HG03108 (cell line): ENCODE measurements at regions not wholly inside any gene's neighbourhood (a gene's known extent, or its start where the extent isn't known, plus 50 kb on each side); places are given as distances from the start of the nearest gene placed in this dataset.
"Not testable (repeated sequence)": the region's sequence is repeated elsewhere in the genome, so short reads cannot be mapped to it uniquely, and the experiment has no call there.

Experiments
- ATAC-seq: cut with Tn5 transposase; IDR thresholded peaks from one replicate; pipeline ENCODE4 v1.9.1; 2021; ENCODE audit warnings: moderate library complexity; ENCODE audit not compliant: unreplicated experiment

DNA sequence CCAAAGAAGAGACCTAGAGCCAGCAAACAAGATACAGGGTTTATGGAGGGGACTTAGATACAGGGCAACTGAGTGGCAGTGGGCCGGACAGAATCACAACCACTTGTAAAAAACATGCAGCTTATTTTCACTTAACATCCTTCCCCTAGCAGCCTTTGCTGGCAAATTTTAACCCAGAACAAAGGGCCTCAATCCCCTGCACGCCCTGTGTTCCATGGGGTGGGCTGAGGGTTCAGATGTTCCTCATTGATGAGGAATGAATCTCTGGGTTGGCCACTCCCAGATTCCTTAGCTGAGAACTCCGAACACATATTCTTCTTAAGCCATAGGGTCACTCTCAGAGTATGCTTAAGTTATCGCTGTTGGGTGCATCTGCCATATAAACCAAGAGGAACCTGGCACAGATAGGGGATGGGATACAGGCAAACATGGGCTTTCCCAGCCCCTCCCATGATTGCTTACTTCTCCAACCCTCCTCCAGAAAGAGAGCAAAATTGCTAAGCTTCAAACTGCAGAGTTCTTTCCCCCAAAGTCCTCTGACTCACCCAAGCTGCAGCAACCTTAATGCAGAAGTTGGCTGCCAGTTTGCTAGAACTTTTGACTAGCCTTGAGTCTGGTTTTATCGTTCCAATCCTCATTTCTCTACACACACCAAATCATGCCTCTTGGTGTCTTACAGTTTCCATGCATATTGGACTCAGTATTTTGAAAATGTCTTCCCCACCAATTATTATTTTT lies 146.9 kb downstream of the CD47 start:
- ATAC-seq = no peak

DNA sequence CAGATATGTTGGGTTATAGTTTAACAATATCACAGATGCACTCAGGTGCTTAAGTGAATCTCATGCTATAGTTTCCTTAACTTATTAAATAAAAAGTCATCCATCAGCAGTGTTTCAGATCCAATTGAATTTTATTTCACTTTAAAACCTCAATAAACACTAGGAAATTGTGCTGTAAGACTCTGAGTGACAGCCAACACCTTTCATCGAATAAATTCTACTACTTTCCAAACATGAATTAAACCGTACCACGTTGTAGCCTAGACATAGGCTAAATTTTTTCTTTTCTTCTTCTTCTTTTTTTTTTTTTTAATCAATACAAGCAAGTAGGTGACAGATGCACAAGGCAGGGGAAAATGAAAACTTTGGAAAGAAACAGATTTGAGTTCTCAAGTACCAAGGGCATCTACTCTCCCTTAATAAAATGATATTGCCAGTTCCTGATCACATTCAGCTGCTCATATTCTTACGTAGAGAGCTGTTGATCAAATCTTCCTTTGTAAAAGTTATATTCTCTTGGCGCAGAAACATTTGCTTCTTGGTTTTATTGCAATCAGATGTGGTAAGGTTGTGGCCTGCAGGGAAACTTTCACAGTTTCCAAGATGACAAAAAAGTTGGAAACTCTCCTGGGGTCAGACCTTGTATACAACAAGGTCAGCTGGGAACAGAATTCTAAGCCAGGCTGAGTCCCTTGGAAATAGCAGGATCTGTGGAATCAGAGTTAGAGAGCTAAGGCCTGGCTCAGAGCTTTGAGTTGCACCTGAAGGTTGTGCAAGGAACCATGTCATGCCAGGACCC lies 147.7 kb downstream of the CD47 start:
- ATAC-seq = no peak

DNA sequence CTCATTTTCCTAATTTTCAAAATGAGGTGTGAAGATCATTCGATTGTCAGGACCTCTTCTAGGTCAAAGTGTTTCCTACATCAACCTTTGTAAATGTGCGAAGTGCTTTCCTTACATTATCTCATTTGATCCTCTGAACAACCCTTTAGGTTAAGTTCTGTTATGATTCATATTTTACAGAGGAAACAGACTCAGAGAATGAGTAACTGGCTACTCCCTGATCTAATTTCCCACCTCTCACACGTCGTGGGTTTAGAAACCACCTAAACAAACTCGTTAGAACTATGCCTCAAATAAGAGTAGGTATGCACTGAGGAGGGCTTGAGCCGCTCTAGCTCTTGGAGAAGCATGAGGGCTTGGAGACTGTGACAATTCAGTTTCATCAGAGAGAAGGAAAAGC lies 148.6 kb downstream of the CD47 start:
- no peak for ATAC-seq

DNA sequence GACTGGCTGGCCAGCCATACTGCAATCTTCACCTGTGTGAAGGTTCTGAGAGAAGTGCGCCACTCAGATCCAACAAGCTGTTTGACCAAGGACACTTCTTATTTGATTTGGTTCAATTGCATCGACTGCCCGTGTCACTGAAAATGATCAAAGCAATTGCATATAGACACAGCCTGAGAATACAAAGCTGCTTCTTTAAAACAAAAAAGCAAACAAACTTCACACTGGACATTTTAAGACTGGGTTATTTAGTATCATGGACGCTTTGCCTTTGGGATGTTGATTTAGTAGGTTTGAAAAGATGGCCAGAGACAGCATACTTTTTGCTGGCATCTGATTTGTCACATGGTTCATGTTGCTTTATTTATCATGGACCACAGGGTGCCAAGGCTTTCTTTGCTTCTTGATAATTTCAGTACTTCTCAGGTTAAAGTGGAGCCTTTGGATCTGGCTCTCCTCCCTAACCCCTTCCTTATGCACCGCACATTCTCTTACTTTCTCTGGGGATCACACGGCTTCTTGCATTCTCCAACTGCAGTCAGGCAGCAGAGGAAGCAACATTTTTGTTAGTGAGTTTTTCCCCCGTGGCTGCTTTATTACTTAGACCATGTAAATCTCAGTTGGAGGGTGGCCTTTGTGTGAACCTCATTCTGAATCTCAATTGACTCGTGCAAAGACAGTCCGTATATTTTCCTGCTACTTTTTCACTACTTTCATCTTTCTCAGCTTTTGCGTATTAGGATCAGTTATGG lies 151.0 kb downstream of the CD47 start:
- no peak for ATAC-seq

DNA sequence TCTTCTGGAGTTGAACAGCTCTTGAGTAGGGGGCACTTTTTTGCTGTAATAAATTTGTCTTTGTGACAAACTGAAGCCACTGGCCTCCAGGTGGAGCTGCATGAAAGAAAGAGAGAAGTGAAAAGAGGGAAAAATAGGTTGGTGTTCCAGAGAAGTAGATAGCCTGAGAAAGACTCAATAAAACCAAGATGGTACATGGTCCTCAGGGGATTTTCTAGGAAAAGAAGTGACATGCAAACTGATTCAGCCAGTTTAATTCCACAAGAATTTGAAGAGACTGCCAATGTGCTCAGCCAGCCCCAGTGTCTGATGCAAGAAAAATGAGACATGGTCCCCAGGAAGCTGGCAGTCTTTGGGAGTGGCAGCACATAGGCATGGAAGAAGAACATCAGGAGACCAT lies 152.7 kb downstream of the CD47 start:
- ATAC-seq = no peak

DNA sequence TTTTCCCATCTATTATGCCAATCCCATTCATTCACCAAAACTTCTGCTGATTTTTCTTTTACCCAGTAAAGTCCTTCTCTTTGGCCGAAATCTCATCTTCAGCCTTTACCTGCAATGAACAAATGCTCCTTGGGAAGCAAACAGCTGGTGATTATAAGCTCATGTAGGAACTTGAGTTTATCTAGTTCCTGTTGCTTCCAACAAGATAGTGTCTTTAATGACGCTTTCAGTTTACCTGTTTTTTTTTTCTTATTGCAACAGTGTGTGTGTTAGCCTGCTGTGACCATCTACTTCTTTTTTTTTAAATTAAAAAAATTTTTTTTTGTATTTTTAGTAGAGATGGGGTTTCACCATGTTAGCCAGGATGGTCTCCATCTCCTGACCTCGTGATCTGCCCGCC lies 156.0 kb downstream of the CD47 start:
- ATAC-seq = no peak

DNA sequence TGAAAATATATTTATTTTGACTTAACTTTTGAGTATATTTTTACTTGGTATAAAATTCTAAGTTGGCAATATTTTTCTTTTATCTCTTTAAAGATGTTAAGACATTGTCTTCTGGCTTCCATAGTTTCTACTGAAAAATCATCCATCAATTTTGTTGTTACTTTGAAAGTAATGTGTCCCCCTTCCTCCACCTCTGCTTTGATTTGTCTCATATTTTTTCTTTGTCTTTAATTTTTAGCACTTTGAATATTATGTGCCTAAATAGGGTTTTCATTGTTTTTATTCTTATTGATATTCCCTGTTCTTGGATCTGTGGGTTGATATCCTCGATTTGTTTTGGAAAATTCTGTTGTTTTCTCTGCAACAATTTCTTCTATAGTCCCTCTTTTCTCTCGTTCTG lies 157.4 kb downstream of the CD47 start:
- ATAC-seq = no peak

DNA sequence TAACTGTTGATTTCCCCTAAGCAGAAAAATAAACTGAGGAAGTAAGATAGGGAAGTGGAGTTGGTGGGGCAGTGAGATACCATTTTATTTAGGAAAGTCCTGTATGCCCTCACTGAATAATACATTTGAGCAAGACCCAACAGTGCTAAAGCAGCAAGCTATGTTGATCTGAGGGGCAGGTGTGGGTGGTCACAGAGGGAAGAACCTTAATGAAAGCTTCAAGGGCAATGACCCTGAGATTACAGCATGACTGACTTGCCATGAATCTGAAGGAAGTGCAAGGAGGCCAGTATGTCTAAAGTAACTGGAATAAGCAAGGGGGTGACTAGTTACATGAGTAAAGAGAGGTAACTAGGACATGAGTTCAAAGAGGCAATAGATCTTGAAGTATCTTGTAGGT lies 159.5 kb downstream of the CD47 start:
- ATAC-seq = no peak

DNA sequence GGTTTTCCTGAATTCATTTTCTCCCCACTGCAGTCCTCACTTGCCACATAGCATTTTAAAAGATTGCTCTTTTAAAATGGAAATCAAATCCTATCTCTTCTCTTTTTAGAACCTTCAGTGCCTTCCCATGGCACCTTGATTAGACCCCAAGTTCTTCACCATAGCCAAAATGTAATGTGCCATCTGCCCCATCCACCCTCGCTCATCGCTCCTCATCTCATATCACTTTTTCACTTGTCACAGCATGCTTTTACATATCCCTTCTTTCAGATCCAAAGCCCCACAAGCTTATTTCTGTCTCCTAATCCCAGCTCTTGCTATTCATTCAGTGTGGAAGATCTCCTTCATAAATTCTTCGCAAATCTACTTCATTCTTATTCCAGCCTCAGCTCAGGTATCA lies 161.7 kb downstream of the CD47 start:
- ATAC-seq = no peak

DNA sequence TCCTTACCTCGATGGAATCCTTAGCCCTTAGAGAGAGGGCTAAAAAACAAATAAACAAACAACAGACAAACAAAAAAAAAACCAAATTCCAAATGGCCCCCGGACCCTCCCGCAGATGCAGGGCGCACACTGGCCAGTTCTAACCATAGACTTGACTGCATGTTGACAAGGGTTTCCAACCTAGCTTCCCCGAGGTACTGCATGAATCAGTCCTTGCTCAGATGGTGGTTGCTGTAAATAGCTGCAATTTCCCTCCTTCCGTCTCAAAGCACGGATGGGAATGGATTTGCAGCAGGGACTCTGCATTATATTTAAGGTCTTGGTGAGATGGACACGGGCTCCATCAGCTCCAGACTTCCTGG lies 162.8 kb downstream of the CD47 start:
- ATAC-seq = no peak

DNA sequence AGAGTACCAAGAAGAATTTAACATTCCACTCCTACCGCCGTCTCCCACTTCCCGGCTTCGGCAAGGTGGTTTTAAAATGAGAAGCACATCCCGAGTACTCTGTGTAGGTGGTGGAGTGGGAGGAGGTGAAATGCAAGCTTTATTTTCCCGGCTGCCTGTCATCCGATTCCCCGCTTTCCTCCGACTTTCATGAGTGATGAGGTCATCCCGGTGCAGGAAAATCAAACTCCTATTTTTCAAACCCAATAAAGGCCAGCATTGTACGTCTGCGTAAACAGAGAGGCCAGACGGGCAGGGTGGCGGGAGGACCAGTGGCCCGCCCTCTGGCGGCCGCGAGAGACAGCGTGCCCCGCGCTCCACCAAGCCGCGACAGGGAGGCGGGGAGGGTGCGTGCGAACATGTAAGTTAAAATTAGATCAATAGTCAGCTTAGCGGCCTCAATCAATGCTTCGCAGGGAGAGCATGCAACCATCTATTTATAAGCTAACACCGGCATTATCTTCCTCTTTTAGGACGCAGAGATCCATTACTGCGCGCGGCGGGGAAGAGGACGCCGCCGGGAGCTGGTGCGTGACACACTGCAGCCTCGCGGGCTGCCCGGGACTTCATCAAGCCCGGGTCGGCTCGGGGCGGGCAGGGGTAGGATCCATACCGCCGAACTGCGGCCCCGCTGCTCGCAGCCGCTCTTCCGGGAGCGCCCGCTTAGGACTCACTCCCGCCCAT lies 163.3 kb downstream of the CD47 start:
- peak; percentile 85 for ATAC-seq

DNA sequence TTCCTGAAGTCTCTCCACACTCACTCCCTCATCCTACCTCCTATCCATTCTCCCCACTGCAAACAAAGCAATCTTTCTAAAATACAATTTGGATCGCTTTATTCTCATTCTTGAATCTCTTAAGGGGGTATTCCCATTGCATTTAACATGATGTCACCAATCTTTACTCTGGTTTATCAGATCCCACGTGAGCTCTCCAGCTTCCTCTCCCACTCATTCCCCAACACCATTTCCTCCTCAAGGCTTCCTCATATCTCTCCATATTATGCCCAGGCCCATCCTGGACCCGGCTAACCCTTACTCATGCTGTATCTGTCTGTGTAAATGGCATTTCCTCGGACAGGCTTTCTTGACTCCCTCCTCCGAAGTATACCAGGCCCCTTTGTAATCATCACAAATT lies 165.0 kb downstream of the CD47 start:
- ATAC-seq = no peak

DNA sequence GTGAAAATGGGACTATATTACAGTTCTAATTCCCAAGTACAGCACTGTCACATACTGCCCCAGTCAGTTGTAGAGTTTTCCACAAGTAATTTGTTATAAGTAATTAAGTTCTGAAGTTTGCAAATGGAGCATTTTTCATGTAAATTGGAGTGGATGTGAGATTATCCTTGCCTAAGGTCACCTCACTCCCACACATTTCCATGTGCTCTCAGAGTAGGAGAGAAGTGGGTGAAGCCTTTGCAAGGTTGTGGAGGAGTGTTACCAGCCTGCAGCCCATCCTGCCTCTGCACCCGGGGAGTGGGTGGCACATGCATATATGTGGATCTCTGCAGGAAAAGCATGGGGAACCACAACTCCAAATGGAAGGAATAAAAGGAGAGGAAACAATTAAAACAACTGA lies 169.8 kb downstream of the CD47 start:
- ATAC-seq = no peak

DNA sequence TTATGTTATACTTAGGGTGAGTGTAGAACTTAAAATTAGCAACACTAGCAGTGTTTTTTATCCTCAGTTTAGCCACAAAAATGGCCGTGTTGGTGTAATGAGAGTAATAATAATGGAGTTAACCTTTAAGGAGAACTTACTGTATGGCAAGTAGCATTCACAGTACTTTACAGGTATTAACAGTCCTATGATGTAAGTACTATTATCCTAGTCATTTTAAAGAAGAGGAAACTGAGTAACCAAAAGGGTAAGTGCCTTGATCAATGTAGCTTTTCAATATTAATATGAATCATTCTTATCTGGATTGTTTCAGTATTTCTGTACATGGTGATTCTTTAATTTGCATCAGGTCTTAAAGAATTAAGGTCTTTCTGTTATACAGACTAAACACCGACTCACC lies 170.3 kb downstream of the CD47 start:
- ATAC-seq = no peak

DNA sequence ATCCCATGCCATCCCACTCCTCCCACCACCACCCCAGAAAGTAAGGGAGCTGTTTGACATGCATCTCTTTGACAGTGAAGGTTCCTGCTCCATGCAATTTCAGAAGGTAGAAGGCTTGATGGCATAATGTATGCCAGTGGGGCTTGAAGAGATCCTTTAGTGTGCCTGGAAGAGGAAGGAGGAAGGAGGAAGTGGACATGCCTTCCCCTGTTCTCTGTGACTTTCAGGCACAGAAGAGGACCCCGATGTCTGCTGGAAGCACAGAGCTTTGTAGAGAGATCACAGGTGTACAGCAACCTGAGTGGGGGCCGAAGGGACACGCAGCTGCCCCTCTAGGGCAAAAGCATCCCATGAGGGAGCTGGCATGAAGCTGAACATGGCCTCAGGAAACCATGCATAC lies 171.6 kb downstream of the CD47 start:
- ATAC-seq = no peak

DNA sequence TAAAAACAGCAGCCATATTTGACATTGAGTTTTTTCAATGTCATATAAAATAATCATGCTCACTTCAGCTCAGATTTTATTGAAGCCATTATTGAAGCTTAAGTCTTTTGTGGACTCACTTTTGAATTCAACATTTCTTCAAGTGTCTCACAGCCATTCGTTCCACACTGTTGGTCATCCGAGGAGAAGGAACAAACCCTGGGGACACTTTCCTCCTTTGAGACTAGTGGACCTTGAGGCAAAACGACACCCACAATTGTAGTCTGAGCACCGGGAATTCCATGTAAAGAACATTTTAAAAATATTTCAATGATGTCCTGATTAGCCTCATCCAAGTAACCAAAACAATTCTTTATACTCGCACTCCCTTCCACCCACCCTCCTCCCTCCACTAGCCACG lies 174.7 kb downstream of the CD47 start:
- no peak for ATAC-seq

DNA sequence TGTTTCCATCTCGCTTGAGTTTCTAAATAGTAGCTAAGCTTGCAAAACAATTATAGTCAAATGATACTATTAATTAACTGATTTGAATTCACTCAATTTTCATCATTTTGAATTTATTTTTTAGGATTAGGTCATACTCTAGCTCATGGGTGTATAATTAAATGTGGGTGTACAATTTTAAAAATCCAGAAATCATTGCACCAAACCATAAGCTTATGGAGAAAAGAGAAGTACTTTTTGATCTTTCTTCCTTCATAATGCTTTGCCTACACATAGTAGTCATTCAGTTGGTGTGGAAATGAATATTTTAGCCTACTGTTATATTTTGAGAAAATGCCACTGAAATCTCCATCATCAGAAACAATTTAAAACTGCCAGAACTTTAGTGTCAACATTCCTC lies 175.1 kb downstream of the CD47 start:
- no peak for ATAC-seq

DNA sequence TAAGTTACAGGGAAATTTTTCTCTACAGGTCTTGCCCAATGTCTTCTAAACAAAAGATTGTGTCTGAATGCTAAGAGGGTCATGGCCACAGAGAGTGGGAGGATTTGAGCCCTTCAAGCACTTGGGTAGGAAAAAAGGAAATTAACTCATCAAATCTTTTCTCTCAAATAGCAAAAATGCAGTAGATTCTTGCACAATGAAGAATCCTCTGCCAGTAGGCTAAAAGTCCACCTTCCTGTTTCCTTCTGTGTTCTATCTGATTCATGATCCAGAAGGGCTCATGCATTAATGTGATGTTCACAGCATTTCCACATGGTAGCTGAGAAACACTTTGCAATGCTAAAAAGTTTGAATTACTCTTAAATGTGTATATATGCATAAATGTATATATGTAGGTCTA lies 177.1 kb downstream of the CD47 start:
- ATAC-seq = no peak

DNA sequence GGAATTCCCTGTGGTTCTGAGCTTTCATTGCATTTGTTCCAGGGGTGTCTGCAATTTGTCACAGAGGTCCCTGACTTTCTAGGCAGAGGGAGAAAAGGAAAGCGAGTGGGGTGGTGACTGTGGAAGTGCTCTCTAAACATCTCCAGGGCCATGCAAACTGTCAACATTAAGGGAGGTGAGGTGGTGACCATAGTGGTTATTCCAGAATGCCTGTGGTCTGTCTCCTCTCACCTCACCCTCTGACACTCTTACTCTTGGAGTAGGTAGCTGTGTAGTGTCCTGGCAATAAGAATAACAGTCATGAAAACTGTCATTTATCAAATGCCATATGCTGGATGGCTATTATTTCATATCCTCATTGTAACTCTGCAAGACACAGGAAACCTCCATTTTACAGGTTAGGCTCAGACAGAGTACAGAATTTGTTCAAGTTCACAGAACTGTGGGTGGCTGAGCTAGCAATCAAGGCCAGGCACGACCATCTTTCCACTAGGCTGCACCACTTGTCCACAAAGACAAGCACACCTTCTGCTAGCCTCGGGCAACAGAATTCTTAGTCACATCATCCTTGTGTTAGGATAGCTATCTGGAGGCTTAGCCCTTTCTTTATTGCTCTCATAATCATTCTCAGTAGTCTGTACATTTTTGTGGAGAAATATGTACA lies 179.4 kb downstream of the CD47 start:
- ATAC-seq = no peak

DNA sequence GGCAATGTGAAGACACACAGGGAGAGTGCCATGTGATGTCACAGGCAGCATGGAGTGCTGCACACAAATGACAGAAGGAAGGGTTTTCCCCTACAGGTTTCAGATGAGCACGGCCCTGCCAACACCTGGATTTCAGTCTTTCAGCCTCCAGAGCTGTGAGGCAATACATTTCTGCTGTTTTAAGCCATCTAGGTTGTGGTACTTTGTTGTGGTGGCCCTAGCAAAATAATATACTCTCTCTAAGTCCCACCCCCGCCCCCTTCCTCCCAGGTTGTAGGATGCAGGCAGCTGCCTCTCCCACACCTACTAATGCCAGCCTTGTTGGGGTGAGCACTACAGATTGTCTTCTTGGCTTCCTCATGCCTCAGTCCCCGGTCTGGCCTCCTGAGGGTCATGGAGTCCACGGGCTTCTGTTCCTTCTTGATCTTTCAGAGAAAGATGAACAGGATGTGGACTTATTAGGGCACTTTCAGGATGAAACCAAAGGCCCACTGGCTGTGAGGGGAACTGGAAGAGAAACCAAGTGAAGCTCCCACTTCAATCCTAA lies 180.0 kb downstream of the CD47 start:
- peak; percentile 88 for ATAC-seq

DNA sequence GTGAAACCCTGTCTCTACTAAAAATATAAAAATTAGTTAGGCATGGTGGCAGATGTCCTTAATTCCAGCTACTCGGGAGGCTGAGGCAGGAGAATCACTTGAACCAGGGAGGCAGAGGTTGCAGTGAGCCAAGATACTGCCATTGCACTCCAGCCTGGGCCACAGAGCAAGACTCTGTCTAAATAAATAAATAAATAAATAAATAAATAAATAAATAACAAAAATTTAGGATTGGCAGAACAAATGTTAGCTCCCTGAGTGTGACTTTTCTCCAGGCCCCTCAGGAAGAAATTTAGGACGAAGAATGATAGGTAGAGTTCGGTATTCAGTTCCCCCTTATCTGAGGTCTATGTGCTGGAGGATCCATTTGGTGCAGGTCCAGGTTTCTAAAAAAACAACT lies 181.2 kb downstream of the CD47 start:
- not testable (repeated sequence) for ATAC-seq
